ENCODE measurements at regions not wholly inside any gene's neighbourhood (a gene's known extent, or its start where the extent isn't known, plus 50 kb on each side); places are given as distances from the start of the nearest gene placed in this dataset.

DNA sequence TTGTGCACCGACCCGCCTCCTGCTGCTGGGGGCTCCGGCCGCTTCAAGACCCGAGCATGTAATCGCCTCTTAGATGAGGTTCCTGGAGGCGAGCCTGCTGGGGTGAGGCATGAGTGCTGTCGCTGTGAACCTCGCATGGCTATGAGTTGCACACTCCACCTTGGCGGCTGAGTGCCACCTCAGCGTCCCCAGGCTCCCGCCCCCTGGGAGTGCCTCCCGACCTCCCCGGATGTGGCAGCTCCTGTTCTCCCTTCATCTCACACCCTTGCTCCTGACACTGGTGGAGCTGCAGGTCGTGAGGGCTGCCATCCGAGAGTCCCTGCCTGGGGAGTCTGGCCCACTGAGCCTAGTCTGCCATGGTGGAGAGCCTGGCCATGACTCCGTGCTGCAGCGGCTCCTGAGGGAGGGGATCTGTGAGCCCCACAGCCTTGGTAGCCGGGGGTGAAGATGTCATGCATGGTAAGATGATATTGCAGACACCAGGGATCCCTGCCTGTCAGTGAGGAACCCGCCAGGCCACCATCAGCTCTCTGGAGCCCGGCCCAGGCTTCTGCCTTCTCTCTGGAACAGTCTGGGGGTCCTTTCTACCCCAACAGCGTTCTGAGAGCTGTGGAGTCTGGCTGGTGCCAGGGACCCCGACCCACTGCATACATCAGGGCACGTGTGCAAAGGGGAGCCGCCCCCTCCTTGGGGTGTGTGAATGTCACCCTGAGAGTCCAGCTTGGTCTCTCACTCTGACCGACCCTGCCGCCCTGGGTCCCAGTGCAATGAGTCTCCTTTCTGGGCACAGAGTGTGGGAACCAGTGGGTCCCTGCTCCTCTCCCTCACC, 61.6 kb upstream of the HS6ST1 start:
- no peak overlapping the region for H3K4me3 ChIP-seq (ENCODE audit: low read depth, low read length)

DNA sequence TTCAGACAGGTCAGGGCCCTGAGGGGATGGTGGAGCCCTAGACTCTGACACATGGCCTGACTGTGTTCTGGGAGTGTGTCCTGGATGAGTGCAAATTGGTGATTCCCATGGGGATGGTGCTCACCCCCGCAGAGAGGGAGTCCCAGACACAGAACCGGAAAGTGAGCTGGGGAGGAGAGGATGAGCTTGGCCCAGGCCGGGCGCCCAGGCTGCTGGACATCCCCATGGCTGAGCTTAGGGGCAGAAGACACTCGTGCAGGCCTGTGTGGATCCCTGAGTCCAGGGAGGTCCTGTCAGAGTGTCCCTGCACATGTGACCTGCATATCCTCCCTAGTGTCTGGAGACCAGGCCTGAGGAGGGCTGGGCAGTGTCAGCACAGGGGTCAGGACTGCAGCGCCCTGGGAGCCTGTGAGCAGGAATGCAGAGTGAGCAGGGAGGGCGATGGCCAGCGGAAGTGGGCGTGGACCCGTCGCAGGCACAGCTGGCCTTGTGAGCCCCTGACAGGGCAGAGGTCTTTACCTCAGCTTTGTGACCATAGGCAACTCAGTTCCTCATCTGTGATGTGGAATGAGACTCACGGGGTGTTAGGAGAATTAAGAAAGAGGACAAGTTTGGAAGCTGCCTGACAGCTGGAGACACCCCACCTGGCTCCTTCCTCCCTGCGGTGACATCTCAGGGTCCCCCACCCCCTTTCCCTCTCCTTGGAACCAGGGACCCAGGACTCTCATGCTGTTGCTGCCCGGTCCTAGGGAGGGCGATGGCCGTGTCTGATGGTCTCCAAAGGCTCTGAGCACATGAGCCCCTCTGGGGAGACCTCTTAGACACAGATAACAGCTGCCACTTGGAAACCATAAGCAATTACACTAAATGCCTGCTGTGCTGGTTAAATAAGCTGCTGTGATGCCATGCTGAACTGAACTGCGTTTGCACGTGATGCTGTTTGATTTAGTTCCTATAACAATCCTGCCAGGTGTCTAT, 62.6 kb upstream of the HS6ST1 start:
- no peak overlapping the region for H3K4me3 ChIP-seq (ENCODE audit: low read depth, low read length)

- no peak overlapping the region for H3K4me3 ChIP-seq (ENCODE audit: low read depth, low read length)
Measured at GRCh38 chr2:128384446-128384845, 65.8 kb upstream of the HS6ST1 start.

DNA sequence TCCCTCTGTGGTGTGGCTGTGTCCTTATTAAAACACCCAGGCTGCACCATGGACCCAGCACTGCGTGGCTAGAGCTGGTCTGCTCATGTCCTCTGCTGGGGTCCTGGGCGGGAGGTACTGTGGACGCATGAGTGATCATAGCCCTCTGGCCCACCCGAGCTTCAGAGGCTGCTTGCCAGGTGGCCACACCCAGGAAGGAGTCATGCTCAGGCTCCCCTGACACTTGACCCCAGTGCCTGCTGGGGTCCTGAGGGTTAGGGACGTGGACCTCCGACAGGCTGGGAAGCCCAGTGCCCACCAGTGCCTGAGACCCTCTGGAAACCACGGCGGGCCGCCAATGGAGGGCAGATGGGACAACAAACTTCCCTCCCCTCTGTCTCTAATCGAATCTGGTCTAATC, 66.3 kb upstream of the HS6ST1 start:
- no peak overlapping the region for H3K4me3 ChIP-seq (ENCODE audit: low read depth, low read length)

- no peak overlapping the region for H3K4me3 ChIP-seq (ENCODE audit: low read depth, low read length)
Measured at GRCh38 chr2:128385365-128385764, 66.7 kb upstream of the HS6ST1 start.

DNA sequence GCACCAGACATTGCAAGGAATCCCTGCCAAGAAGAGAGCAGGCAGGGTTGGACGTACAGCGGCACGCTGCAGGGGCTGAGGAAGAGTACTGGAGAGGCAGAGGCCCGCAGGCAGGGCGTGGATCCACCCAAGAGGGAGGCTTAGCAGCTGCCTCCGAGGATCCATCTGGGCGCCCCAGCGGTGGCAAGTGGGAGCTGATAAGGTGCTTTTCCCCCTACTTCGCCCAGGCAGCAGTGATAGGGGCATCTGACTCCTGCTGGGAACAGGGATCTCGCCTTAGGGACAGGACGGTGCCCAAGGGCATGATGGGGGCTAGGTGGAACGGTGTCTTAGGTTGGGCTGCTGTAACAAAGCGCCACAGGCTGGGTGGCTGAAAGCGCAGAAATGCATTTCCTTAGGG, 67.4 kb upstream of the HS6ST1 start:
- H3K4me3 ChIP-seq (ENCODE audit: low read depth, low read length) = no peak overlapping the region

- H3K4me3 ChIP-seq (ENCODE audit: low read depth, low read length) = no peak overlapping the region
Measured at GRCh38 chr2:128388499-128388941, 69.9 kb upstream of the HS6ST1 start.

DNA sequence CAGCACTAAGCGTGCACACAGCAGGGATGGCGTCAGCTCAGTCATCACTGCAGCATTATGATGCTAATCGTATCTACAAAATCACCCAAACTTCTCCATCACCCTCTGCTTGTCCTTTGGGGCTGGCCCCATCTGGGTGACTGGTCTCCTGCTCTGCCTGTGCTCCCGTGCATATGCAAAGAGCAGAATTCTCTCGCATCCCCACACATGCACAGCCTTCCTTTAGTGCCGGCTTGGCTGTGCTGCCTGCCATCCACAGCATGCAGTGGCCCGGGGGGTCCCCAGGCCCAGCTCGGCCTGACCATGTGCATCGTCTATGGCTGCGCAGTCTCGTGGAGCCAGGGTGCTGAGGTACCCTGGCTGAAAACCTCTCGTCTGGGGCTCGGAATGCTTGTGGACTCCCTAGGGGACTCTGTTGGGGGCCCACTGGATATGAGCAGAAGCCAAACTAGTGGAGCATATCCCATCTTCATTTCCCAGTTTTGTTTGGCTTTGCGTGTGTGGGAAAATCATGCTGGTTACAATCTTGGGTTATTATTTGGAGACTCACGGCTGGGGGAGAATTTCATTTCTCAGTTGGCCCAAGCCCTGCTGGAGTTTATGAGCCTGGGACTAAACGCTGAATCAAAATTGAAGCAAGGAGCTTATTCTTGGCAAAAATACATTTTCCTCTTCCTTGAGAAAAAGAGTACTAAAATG, 70.9 kb upstream of the HS6ST1 start:
- H3K4me3 ChIP-seq (ENCODE audit: low read depth, low read length) = no peak overlapping the region

- no peak overlapping the region for H3K4me3 ChIP-seq (ENCODE audit: low read depth, low read length)
Measured at GRCh38 chr2:128390256-128390990, 71.8 kb upstream of the HS6ST1 start.

DNA sequence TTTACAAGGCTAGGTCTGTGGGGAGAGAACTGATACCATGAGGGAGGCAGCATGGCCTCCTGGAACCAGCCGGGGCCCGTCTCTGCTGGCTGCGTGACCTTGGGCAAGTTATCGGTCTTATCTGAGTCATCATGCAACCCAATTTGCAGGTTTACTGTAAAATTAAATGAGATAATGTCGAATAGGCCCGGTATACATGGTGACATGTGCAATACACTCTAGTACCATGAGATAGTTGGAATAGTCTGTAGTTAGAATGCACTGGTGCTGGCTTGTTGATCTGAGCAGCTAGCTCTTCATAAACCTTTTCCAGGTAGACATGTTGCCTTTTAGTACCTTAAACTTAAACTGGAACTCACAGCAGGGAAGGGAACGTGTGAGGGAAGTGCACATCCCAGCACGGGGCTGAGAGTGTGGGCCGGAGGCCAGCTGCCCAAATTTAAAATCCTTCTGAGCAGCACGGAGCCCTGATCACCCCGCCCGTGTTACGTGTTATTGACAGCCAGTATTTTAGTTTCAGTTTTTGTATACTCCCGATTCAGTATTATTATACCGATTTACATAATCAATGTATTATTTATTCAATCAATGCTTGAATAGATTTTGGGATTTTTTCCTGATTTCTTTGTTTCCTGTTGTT, 72.4 kb upstream of the HS6ST1 start:
- H3K4me3 ChIP-seq (ENCODE audit: low read depth, low read length) = no peak overlapping the region

GRCh38 chr2:128391679-128392078, 73.0 kb upstream of the HS6ST1 start:
- H3K4me3 ChIP-seq (ENCODE audit: low read depth, low read length) = no peak overlapping the region

DNA sequence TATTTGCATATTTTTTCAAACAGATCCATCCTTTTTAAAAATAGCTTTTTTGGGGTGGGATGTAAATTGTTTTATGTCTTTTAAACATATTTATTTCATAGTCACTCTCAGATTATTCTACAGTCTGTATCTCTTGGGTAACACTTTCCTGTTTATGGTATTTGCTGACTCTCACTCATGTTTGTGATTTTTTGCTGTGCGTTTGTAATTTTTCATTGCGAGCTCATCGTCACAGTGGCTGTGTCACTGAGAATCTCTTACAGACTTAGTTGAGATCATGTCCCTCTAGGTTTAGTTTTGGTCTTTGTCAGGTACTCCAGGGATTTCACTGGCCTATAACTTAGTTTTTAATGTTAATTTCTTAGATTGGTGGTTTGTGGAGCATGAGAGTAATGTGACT, 73.5 kb upstream of the HS6ST1 start:
- H3K4me3 ChIP-seq (ENCODE audit: low read depth, low read length) = no peak overlapping the region

- no peak overlapping the region for H3K4me3 ChIP-seq (ENCODE audit: low read depth, low read length)
Measured at GRCh38 chr2:128394007-128394730, 75.5 kb upstream of the HS6ST1 start.

DNA sequence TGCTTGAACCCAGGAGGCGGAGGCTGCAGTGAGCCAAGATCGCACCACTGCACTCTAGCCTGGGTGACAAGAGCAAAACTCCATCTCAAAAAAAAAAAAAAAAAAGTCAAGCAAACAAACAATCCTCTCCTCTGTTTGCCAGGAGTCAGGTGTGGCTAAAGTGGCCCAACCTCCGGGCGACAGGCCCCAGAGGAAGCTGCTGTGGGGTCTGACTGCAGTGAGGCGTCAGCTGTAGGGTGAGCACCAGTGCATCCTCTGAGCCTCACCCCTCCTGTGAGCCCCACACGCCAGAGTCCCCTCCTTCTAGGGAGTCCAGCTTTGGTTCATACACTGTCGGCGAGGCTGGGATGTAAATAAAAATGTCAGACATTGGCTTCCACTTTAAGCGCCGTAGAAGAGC, 76.5 kb upstream of the HS6ST1 start:
- H3K4me3 ChIP-seq (ENCODE audit: low read depth, low read length) = no peak overlapping the region

DNA sequence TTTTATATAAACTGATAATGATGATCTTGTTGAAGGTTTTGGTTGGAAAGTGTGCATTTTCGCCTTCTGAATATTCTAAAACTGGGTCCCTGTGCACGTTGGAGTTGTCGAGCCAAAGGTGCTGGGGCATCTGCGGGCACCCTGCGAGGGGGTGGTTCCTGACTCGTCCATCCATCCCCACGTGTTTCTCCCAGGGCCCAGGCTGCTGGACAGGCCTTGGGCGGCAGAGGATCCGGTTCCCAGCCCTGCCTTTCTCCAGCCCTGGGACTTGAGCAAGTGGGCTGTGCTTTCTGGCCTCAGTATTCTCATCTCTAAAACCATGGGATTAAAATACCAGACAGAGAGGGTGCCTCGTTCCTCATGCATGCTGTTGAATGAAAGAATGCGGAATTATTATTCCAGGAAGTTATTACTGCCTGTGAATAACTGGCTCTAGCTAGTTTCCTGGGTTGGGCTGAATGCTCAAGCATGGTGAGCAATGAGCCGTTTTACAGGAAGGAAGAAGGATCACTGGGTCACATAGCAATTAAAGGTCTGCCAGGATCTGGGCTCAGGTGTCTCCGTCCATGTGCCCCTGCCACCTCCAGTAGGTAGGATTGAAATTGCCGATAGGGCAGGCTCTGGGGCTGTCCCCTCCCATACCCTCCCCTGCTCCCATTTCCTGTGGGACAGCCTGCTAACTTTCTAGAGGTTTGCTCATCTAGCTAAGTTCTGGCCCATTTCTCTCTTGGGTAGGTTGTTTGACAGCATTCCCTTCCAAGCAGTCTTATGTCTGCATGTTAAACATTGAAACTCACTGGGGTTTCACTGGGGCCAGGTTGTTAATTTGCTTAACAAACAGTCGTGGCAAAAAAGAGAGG, 77.2 kb upstream of the HS6ST1 start:
- no peak overlapping the region for H3K4me3 ChIP-seq (ENCODE audit: low read depth, low read length)

- no peak overlapping the region for H3K4me3 ChIP-seq (ENCODE audit: low read depth, low read length)
Measured at GRCh38 chr2:128396500-128396891, 77.8 kb upstream of the HS6ST1 start.

DNA sequence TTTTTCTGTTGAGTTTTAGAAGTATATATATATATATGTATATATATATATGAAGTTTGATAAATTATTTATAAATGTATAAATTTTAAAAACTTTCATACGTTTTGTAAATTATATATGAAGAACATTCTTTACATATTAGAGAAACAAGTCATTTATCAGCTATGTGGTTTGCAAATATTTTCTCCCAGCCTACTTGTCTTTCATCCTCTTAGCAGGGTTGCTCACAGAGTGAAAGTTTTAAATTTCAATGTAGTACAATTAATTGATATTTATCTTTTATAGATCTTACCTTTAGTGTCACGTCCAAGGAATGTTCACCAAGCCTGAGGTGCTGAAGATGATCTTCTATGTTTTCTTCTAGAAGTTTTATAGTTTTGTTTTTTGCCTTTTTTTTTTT, 78.3 kb upstream of the HS6ST1 start:
- no peak overlapping the region for H3K4me3 ChIP-seq (ENCODE audit: low read depth, low read length)

DNA sequence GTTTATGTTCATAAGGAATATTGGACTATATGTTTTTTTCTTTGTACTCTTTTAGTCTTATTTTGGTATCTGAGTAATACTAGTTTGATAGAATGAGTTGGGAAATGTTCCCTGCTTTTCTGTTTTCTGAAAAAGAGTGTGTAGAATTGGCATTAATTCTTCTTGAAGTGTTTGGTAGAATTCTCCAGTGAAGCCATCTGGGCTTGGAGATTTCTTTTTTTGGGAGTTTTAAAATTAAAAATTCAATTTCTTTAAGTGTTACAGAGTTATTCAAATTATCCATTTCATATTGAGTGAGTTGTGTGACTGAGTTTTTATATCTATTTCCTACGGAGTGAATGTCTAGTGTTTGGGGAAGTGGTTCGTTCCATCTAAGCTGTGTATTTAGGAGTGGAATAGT, 80.6 kb upstream of the HS6ST1 start:
- no peak overlapping the region for H3K4me3 ChIP-seq (ENCODE audit: low read depth, low read length)

Measured in iPS-11a (cell line).